GM23338 (cell line): ENCODE measurements at regions not wholly inside any gene's neighbourhood (a gene's known extent, or its start where the extent isn't known, plus 50 kb on each side); places are given as distances from the start of the nearest gene placed in this dataset.

Source experiments
- ATAC-seq: fragments of 200-7000 bp; cut with Tn5 transposase; 3 replicates; pipeline ENCODE4 v1.9.1; 2020
- DNase-seq: peaks from one replicate; pipeline ENCODE4 v3.0.0-alpha.2; 2015; ENCODE audit warnings: low spot score
- H2AFZ ChIP-seq: fragments of 200-600 bp; sonication (generic); 2 replicates; pipeline ENCODE4 v1.8.0; 2016; ENCODE audit warnings: antibody characterized with exemption, mild to moderate bottlenecking, moderate library complexity
- H3F3A ChIP-seq: fragments of 200-600 bp; sonication (generic); replicated peaks from 2 replicates; pipeline ENCODE4 v1.8.0; 2017; ENCODE audit warnings: antibody characterized with exemption, mixed run types, low read depth
- H3K27ac ChIP-seq: fragments of 200-600 bp; sonication (generic); 2 replicates; pipeline ENCODE4 v1.6.1; 2016; ENCODE audit warnings: low read depth
- H3K27me3 ChIP-seq: fragments of 200-600 bp; sonication (generic); 2 replicates; pipeline ENCODE4 v1.8.0; 2016; ENCODE audit warnings: mild to moderate bottlenecking, mixed run types, moderate library complexity; ENCODE audit not compliant: insufficient read depth
- H3K36me3 ChIP-seq: fragments of 200-600 bp; sonication (generic); 2 replicates; pipeline ENCODE4 v1.8.0; 2016; ENCODE audit warnings: mild to moderate bottlenecking; ENCODE audit not compliant: insufficient read depth
- H3K4me1 ChIP-seq: fragments of 200-600 bp; sonication (generic); 2 replicates; pipeline ENCODE4 v1.8.0; 2016; ENCODE audit warnings: mild to moderate bottlenecking, moderate library complexity; ENCODE audit not compliant: insufficient read depth
- H3K4me2 ChIP-seq: fragments of 200-600 bp; sonication (generic); 2 replicates; pipeline ENCODE4 v1.7.1; 2017; ENCODE audit warnings: mixed run types
- H3K4me3 ChIP-seq: fragments of 200-600 bp; sonication (generic); 2 replicates; pipeline ENCODE4 v1.6.1; 2016; ENCODE audit warnings: mixed run types
- H3K79me2 ChIP-seq: fragments of 200-600 bp; sonication (generic); replicated peaks from 2 replicates; pipeline ENCODE4 v1.8.0; 2017; ENCODE audit warnings: mild to moderate bottlenecking; ENCODE audit not compliant: insufficient read depth
- H3K9me2 ChIP-seq: fragments of 200-600 bp; sonication (generic); 2 replicates; pipeline ENCODE4 v1.8.0; 2017; ENCODE audit not compliant: insufficient read depth
- H4K20me1 ChIP-seq: fragments of 200-600 bp; sonication (generic); replicated peaks from 2 replicates; pipeline ENCODE4 v1.8.0; 2017; ENCODE audit warnings: mild to moderate bottlenecking; ENCODE audit not compliant: insufficient read depth
- H3K27ac Mint-ChIP-seq: 2 replicates; pipeline ENCODE4 v1.8.0; 2020; ENCODE audit warnings: inconsistent platforms, mild to moderate bottlenecking, moderate library complexity, mixed read lengths
- H3K27me3 Mint-ChIP-seq: 3 replicates; pipeline ENCODE4 v1.8.0; 2022; ENCODE audit warnings: low read depth, mild to moderate bottlenecking, moderate library complexity, mixed read lengths, inconsistent platforms; ENCODE audit not compliant: insufficient read depth, poor library complexity
- H3K36me3 Mint-ChIP-seq: 3 replicates; pipeline ENCODE4 v1.8.0; 2021; ENCODE audit warnings: low read depth, mild to moderate bottlenecking, inconsistent platforms, moderate library complexity, mixed read lengths
- H3K4me1 Mint-ChIP-seq: 3 replicates; pipeline ENCODE4 v1.8.0; 2020; ENCODE audit warnings: mild to moderate bottlenecking, inconsistent platforms, mixed read lengths
- H3K4me3 Mint-ChIP-seq: 3 replicates; pipeline ENCODE4 v1.8.0; 2021; ENCODE audit warnings: moderate library complexity, mild to moderate bottlenecking, inconsistent platforms, mixed read lengths
- H3K9me3 Mint-ChIP-seq: 3 replicates; pipeline ENCODE4 v1.8.0; 2020; ENCODE audit warnings: moderate library complexity, mild to moderate bottlenecking, inconsistent platforms, mixed read lengths
- CREB1 ChIP-seq: fragments of 250-450 bp; sonication (Bioruptor Pico); IDR thresholded peaks from 2 replicates; pipeline ENCODE4 v1.5.0; 2020; ENCODE audit warnings: low read depth, mild to moderate bottlenecking, moderate library complexity
- CTCF ChIP-seq, 2 experiments: fragments of 200-600 bp in 1 of 2; sonication (generic) in 1 of 2; conservative IDR thresholded peaks; 2 replicates each; pipeline versions ENCODE4 v1.5.1 to v1.6.1; 2016 to 2017; ENCODE audit warnings: antibody characterized with exemption in 2 of 2, low read depth in 2 of 2, mild to moderate bottlenecking in 2 of 2, moderate library complexity in 1 of 2
- ETS1 ChIP-seq: IDR thresholded peaks from 2 replicates; pipeline ENCODE4 v1.6.1; 2016; ENCODE audit warnings: antibody characterized with exemption
- EZH2phosphoT487 ChIP-seq: fragments of 200-600 bp; sonication (generic); IDR thresholded peaks from one replicate; pipeline ENCODE4 v1.8.1; 2018; ENCODE audit warnings: antibody characterized with exemption; ENCODE audit not compliant: unreplicated experiment
- JUNB ChIP-seq: IDR thresholded peaks from one replicate; pipeline ENCODE4 v1.6.1; 2016; ENCODE audit warnings: antibody characterized with exemption; ENCODE audit not compliant: unreplicated experiment
- NANOG ChIP-seq: IDR thresholded peaks from 2 replicates; pipeline ENCODE4 v1.6.1; 2016; ENCODE audit warnings: antibody characterized with exemption, borderline replicate concordance
- POLR2AphosphoS5 ChIP-seq: IDR thresholded peaks from 2 replicates; pipeline ENCODE4 v1.6.1; 2016; ENCODE audit warnings: antibody characterized with exemption, low read depth
- STAT1 ChIP-seq: IDR thresholded peaks from one replicate; pipeline ENCODE4 v1.6.1; 2016; ENCODE audit warnings: antibody characterized with exemption; ENCODE audit not compliant: unreplicated experiment
- ZNF331 ChIP-seq: fragments of 250-450 bp; sonication (Bioruptor Pico); IDR thresholded peaks from 2 replicates; pipeline ENCODE4 v1.5.0; 2020; ENCODE audit warnings: low read depth, mild to moderate bottlenecking, moderate library complexity
- TF ChIP-seq, protein P1 (sequence below): fragments of 250-450 bp; sonication (Bioruptor Pico); IDR thresholded peaks from 2 replicates; pipeline ENCODE4 v1.5.0; 2020; ENCODE audit warnings: mild to moderate bottlenecking, moderate library complexity
- TF ChIP-seq, protein P2 (sequence below): IDR thresholded peaks from one replicate; pipeline ENCODE4 v1.6.1; 2018; ENCODE audit warnings: antibody characterized with exemption; ENCODE audit not compliant: unreplicated experiment

DNA sequence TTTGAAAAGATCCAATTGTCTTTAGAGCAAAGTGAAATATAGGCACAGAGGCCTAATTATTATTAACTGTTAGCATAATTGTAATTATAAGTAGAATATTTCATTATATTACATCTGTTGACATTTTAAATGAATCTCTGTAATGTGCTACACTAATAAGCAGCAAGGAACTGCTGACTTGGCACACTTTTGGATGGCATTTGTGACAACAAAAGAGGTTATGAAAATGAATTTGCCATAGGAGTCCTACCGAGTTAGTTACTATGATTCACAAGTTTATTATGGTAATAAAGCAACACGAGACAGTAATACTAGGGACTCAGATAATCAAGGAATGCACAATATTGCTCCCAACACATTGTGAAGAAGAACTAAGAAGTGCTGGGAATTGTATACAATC is 213.8 kb upstream of the PCDH9 start:
- no peak for DNase-seq
- Mint-ChIP-seq H3K9me3 (no peaks in the 10 kb centered on the region), H3K27ac (no peak overlapping the region), H3K4me1 (no peaks in the 10 kb centered on the region), H3K27me3 (no peaks in the 10 kb centered on the region), H3K4me3 (no peak overlapping the region), H3K36me3 (no peaks in the 10 kb centered on the region)
- Histone ChIP-seq H3K36me3 (no peaks in the 10 kb centered on the region), H3K4me2 (no peak overlapping the region), H2AFZ (no peak overlapping the region), H3K27ac (no peak overlapping the region), H3F3A (no peaks in the 10 kb centered on the region), H3K79me2 (no peaks in the 10 kb centered on the region), H4K20me1 (no peaks in the 10 kb centered on the region), H3K27me3 (no peaks in the 10 kb centered on the region), H3K4me1 (no peaks in the 10 kb centered on the region), H3K4me3 (no peak overlapping the region), H3K9me2 (no peaks in the 10 kb centered on the region)
- no peak for ATAC-seq
- no peak for TF ChIP-seq POLR2AphosphoS5
- no peak for TF ChIP-seq CTCF (conservative IDR thresholded peaks at IDR 0.05; ENCODE audit: low read depth in 2 of 2)
- no peak for TF ChIP-seq CREB1 (CRISPR knock-in tag)
- TF ChIP-seq ZNF331 (CRISPR knock-in tag): no peak
- TF ChIP-seq JUNB: no peak
- TF ChIP-seq NANOG: no peak
- TF ChIP-seq, protein P1, sequence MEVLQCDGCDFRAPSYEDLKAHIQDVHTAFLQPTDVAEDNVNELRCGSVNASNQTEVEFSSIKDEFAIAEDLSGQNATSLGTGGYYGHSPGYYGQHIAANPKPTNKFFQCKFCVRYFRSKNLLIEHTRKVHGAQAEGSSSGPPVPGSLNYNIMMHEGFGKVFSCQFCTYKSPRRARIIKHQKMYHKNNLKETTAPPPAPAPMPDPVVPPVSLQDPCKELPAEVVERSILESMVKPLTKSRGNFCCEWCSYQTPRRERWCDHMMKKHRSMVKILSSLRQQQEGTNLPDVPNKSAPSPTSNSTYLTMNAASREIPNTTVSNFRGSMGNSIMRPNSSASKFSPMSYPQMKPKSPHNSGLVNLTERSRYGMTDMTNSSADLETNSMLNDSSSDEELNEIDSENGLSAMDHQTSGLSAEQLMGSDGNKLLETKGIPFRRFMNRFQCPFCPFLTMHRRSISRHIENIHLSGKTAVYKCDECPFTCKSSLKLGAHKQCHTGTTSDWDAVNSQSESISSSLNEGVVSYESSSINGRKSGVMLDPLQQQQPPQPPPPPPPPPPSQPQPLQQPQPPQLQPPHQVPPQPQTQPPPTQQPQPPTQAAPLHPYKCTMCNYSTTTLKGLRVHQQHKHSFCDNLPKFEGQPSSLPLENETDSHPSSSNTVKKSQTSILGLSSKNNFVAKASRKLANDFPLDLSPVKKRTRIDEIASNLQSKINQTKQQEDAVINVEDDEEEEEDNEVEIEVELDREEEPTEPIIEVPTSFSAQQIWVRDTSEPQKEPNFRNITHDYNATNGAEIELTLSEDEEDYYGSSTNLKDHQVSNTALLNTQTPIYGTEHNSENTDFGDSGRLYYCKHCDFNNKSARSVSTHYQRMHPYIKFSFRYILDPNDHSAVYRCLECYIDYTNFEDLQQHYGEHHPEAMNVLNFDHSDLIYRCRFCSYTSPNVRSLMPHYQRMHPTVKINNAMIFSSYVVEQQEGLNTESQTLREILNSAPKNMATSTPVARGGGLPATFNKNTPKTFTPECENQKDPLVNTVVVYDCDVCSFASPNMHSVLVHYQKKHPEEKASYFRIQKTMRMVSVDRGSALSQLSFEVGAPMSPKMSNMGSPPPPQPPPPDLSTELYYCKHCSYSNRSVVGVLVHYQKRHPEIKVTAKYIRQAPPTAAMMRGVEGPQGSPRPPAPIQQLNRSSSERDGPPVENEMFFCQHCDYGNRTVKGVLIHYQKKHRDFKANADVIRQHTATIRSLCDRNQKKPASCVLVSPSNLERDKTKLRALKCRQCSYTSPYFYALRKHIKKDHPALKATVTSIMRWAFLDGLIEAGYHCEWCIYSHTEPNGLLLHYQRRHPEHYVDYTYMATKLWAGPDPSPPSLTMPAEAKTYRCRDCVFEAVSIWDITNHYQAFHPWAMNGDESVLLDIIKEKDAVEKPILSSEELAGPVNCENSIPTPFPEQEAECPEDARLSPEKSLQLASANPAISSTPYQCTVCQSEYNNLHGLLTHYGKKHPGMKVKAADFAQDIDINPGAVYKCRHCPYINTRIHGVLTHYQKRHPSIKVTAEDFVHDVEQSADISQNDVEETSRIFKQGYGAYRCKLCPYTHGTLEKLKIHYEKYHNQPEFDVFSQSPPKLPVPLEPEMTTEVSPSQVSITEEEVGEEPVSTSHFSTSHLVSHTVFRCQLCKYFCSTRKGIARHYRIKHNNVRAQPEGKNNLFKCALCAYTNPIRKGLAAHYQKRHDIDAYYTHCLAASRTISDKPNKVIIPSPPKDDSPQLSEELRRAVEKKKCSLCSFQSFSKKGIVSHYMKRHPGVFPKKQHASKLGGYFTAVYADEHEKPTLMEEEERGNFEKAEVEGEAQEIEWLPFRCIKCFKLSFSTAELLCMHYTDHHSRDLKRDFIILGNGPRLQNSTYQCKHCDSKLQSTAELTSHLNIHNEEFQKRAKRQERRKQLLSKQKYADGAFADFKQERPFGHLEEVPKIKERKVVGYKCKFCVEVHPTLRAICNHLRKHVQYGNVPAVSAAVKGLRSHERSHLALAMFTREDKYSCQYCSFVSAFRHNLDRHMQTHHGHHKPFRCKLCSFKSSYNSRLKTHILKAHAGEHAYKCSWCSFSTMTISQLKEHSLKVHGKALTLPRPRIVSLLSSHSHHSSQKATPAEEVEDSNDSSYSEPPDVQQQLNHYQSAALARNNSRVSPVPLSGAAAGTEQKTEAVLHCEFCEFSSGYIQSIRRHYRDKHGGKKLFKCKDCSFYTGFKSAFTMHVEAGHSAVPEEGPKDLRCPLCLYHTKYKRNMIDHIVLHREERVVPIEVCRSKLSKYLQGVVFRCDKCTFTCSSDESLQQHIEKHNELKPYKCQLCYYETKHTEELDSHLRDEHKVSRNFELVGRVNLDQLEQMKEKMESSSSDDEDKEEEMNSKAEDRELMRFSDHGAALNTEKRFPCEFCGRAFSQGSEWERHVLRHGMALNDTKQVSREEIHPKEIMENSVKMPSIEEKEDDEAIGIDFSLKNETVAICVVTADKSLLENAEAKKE: no peak
- TF ChIP-seq STAT1: no peak
- TF ChIP-seq ETS1: no peak
- TF ChIP-seq EZH2phosphoT487: no peak
- TF ChIP-seq, protein P2, sequence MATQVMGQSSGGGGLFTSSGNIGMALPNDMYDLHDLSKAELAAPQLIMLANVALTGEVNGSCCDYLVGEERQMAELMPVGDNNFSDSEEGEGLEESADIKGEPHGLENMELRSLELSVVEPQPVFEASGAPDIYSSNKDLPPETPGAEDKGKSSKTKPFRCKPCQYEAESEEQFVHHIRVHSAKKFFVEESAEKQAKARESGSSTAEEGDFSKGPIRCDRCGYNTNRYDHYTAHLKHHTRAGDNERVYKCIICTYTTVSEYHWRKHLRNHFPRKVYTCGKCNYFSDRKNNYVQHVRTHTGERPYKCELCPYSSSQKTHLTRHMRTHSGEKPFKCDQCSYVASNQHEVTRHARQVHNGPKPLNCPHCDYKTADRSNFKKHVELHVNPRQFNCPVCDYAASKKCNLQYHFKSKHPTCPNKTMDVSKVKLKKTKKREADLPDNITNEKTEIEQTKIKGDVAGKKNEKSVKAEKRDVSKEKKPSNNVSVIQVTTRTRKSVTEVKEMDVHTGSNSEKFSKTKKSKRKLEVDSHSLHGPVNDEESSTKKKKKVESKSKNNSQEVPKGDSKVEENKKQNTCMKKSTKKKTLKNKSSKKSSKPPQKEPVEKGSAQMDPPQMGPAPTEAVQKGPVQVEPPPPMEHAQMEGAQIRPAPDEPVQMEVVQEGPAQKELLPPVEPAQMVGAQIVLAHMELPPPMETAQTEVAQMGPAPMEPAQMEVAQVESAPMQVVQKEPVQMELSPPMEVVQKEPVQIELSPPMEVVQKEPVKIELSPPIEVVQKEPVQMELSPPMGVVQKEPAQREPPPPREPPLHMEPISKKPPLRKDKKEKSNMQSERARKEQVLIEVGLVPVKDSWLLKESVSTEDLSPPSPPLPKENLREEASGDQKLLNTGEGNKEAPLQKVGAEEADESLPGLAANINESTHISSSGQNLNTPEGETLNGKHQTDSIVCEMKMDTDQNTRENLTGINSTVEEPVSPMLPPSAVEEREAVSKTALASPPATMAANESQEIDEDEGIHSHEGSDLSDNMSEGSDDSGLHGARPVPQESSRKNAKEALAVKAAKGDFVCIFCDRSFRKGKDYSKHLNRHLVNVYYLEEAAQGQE: no peak
